ENCODE measurements at regions not wholly inside any gene's neighbourhood (a gene's known extent, or its start where the extent isn't known, plus 50 kb on each side); places are given as distances from the start of the nearest gene placed in this dataset.

DNA sequence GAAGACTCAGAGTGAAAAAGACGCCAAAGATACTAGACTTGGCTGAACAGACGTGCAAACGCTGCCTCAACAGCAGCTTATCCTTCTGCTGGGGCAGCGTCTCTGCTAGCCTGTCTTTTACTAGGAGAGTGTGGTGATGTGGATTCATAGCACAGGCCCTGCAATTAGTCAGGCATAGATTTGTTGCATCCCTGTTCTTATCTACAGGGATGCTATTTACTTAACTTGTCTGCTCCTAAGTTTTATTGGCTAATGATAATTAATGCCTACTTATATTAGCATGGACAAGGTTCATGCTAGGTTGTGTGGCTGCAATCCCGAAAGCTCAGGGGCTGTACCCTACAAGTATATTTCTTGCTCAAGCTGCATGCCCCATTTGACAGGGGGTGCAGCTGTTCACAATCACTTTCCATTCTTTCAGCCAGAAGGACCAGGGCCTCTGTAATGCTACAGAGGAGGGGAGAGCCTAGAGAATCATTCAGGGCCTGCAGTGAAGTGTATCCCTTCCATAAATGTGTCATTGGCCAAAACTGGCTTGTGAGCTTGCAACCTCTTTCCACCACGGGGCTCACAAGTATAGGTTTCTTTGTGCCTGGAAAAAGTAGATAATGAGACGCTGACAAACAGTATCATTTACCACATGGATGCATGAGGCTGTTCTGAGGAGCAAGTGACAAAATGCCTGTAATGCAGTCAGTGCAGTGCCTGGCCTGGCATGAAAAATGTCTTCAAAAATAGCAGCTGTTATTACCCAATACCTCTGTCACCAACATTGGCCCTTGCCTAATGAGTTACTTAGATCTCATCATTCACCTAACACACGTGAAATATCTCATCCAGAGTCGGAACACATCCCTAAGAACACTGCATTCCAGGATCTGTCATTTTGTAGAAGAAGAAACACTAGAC, 685.8 kb upstream of the API5 start:
- no peak for DNase-seq

DNA sequence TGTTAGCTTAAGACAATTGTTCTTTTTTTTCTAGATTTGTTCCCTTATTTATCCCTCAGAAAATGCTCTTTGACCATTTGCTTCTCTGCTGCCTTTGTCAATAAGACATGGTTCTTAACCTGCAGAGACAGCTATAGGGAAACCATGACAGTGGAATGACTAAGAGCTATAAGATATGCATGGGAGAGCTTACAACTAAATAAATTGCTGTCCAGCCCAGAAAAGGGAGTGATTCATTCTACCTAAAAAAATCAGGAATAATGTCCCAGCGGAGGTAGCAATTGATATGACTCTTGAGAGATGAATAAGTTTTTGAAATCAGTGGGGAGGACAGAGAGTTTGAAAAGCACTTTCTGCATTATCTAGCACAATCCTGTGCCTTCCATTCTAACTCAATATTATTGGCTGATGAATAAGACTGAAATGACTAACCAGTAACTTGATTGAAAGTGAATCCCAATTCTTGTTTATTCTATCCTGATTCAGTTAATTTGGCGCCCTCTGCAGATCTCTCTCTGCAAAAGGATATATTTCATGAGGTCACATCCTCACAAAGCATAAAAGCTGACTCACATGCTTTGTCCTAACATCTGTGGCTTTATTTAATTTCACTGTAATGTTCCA, 680.5 kb upstream of the API5 start:
- peak; percentile 7 for DNase-seq

DNA sequence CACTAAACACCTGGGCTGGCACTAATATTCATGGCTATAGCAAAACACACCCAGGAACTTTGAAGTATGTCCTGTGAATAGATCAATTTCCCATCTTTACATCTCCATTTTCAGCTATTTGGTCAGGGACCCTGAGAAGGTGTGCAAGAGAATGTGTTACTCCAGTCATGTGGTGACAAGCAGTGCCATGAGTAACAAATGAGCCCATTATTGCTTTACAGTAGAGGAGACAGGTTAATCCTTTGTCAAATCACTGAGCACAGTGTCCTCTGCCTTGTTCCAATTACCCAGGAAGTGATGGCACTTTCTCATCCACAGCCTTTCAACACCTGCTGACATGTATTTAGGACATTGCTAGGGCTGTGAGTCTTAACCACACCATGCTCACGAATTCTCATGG, 664.8 kb upstream of the API5 start:
- no peak for DNase-seq

DNA sequence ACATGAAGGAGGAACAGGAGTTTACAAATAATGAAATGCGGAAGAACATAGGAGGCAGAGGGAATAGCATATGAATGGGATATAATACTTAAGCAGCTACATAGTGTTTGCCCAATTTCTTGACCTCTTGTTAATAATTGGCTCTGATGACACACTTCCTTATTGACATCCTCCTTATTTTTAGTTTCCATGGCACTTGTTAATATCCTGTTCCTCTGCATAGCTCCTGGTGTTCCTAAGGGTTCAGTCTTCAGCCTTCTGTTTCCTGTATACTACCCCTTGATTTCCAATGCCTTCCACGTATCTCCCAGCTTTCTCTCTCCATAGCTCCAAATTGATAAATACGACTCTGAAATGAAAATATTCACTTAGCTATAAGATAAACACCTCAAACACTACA, 663.8 kb upstream of the API5 start:
- DNase-seq, result no peak

DNA sequence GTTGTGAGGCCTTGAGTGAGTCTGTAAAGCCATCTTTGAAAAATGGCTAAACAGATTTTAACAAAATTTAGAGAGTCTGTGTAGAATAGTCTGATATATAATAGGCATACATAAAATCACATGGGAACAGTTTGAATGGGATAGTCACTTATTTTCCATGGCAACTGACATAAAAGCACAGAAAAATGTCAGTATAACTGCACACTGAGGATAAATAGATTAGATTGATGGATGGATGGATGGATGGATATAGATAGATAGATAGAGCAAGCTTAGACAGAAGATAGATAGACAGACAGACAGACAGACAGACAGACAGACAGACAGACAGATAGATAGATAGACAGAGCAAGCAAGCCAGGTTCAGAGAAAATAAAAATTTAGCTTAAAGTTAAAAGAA, 660.2 kb upstream of the API5 start:
- no peak for DNase-seq

DNA sequence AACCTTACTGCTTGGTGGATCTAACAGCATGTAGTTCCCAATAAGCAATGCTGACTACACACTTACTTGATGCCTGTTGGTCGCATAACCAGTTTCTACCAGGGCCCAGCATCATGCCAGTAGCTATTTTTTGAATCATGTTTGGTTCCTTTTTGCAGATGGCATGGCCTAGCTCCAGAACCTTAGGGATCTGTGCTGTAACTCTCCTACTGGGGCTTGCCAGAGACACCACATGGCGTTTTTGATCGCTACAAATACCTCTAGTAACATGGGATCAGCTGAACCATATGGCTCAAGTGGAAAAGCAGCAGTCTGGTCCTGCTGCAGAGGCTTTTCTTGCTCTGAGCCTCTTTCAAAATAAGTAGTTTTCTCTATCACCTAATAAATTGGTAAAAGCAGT, 654.6 kb upstream of the API5 start:
- no peak for DNase-seq

DNA sequence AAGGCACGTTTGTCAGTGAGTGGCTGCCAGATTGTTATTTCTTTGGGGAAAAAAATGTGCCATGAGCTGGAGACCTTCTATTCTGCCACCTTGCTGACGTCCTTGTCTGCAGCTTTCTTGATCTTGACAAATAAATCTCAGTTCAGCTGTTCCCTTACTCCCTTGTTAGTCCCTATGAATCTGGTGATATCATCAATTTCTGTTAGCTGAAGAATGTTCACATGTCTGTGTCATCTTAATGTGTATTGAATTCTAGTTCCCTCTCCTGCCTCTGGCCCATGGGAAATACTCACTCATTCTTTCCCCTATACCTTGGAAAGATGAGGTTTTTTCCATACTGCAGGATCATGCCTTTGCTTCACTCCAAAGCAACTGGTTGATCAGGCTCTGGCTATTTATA, 649.9 kb upstream of the API5 start:
- DNase-seq, result no peak

DNA sequence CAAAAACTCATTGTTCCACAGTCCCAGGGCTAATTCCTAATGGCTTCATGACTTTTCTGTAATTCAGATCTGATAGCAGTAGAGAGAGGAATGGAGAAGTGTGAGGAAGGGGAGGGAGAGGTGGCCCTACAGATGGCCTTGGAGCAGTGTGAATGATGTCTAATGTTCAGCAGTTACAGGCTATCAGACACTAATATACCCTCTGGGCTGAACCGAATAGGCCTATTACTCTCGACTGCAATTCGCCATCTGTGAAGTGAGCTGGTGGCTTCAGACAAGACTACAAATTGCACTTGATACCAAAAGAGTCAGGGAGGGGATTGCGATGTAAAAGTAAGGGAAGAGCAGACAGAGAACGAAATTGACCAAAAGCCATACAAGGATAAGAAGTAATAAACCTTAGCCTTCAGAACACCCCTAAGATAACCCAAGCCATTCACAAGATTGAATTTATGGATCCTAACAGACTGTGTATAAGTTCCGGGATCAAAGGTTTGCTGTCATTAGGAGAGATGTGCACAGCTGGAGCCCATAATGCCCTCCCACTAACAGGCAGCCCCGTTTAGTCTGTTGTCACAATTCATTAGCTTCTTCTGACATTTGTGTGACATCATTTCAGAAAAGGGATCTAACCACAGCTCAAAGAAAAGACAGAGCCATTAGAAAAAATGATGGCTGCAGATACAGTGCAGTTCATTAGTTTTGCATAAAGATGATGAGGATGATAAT, 642.4 kb upstream of the API5 start:
- no peak for DNase-seq

DNA sequence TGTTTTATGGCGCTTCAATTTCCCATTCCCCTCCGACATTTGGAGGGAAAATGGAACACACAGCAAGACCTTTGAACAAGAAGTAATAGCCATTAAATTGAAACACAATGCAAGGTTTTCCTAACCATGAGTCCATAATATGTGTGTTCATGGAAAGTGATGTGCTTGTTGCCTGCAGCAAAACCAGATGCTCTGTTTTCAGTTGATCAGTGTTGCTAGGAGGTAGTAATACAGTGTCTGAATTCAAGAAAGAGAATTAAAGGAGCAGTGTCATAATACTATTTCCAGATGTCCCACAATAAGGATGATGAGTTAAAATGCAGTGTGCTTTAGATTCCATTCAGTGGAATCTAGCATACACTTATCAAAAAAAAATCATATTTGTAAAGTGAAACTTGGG, 637.4 kb upstream of the API5 start:
- DNase-seq, result no peak

DNA sequence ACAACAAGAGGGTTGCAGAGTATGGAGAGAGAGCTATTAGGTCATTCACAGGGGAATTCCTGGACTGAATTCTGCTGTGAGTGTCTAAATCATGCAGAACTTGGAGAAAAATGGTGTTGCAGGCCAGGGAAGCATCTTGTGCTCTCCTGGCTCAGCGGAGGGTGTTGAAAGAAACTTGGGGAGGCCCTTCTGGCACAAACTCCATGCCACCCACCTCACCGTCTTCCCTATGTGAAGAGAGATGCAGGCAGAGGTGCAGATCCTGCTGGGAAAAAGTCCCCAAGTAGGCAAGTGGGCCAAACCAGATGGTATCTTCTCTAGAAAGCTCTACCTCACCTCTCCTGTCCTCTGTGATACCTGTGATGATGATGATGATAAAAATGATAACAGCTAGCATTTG, 604.3 kb upstream of the API5 start:
- no peak for DNase-seq

DNA sequence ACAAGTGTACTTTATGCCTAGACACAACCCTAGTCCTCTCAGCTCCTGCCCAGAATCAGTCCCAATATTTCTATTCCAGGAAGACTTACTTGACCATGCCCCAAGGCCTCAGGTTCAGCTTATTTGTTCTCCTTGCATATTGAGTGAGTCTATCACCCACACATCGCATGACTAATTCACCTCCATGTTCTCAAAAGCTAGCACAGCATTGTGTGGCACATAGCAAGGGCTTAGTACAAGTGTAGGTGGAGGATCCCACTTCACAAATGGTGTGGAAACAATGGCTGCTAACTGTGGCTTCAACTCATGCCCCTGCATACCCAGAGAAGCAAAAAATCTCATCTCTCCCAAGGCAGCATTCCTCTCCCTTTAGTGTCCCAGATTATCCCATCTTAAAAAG, 602.6 kb upstream of the API5 start:
- no peak for DNase-seq

DNA sequence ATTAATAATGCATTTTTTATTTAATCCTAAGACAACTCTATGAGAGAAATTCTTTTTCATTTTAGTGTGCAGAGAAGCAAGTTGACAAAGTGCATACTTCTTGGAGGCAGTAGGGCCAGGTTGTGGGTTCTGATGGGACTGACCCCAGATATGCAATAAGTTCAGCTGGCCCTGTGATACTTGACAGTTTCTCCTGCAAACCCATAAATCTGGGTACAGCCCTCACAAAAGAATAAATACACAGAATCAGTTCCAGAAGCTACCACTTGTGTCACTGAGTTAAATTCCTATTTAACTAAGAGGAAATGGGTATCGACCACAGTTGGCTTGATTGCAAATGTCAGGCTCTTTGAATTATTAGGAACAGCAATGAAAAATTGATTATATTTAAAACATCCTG, 598.5 kb upstream of the API5 start:
- no peak for DNase-seq

DNA sequence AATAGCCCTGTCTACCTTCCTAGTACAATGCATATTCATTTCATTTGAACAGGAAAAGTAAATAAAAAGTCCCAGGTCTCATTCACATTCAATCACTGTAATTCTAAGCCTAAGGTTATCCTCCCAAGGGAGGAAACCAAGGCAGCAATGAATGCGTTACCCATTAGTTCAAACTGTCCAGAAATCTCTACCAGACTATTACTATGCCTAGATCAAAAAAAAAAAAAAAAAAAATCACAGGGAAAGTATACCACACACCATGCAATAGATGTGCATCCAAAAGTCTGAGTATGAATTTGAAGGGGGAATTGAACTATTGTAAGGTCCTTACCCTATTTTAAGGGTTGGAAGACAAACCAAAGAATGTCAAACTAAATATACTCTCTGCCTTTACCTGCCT, 598.0 kb upstream of the API5 start:
- DNase-seq, result no peak

DNA sequence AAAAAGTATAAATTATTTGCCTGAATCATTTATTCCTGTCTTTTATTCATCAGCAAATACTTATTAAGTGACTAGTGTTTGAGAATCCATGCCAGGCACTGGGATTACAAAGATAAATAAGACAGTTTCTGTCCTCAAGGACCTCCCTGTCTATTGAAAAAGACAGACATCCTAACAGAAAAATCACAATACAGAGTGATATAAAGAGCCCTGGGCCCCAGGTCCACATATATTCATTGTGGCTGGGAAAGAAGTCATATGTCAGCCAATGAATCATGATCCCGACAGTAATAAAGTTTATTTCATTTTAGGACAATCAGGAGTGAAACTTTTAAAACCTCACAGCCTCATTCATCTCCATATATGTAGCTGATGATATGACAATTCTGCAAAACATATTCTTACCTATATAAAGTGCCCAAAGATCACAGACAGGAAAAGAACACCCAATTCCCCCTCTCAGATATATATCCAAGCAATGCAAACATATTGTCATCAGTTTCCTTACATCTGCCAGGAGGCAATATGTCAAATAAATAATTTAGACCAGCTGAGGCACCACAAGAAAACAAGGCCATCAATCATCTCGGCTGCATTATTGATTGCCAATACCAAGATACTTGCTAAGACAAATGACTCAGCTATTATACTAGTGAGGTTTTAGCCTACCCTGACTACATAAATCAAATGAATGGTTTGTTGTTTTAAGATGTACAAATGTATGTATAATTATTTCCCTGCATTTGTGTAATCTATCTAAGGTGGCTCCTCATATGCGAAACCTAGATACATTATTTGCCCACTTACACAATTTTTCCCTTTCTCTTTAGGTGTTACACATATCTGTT, 590.9 kb upstream of the API5 start:
- DNase-seq, result no peak

DNA sequence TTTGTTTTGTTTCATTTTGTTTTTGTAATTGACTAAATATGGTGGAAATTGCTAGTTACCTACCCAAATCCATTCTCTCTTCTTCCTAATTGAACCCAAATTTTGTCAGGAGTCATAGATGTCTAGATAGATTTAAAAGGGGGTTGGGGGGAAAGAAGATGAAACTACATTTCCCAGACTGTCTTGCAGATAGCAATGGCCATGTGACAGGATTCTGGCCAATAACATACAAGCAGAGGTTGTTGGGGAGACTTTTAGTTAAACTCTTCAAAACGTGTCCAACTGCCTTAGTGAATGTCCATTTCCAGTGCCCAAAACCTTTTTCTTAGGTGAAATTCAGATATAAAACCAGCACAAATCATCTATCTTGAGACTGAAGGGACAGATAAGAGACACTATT, 583.9 kb upstream of the API5 start:
- no peak for DNase-seq

DNA sequence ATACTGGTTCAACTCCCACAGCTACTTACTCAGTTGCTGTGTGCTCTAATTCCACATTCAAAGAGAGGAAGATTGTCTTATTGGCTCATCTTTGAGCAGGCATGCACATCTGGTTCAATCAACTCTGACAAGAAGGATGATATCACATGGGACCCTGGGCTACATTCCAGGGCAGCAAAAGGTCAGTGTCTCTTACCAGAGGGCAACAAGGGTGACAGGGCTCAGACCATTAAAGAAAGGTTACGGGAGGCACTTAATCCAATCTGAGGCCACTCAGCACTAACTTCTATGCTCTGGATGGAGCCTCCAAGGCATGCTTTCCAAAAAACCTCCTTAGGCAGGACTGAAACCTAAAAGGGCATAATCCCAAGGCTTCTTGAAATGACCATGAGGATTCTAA, 549.4 kb upstream of the API5 start:
- DNase-seq, result no peak

DNA sequence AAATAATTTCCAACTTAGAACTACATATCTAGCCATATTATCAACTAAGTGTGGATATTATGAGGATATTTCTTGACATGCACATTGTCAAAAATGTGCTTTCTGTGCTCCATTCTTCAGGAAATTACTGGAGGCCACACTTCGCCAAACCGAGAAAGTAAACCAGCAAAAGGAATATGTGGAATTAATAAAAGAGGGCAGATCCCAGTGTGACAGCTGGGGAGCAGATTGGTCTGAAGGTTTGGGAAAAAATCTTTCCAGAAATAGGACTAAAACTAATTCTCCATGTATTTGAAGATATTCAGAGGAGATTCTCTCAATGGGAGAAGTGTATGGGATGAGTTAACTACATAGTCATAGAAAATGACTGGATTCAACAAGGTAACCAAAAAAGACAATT, 546.9 kb upstream of the API5 start:
- DNase-seq, result no peak

DNA sequence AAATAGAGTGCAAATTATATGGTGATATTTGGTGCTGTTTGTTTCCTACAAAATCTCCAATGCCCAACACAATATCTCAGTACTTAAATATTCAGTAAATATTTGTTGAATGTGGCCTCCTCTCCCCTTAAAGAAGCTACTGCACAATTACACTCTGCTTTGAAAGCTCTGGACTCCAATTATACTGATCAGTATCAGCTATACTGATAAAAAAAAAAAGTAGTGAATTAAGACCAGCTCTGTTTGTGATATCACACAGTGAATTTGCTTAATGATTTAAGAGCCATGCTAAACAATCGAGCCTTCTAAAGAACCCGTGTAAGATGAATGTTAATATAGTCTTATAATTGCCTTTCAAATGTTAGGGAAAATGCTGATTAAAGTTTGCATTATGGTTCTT, 543.2 kb upstream of the API5 start:
- no peak for DNase-seq

DNA sequence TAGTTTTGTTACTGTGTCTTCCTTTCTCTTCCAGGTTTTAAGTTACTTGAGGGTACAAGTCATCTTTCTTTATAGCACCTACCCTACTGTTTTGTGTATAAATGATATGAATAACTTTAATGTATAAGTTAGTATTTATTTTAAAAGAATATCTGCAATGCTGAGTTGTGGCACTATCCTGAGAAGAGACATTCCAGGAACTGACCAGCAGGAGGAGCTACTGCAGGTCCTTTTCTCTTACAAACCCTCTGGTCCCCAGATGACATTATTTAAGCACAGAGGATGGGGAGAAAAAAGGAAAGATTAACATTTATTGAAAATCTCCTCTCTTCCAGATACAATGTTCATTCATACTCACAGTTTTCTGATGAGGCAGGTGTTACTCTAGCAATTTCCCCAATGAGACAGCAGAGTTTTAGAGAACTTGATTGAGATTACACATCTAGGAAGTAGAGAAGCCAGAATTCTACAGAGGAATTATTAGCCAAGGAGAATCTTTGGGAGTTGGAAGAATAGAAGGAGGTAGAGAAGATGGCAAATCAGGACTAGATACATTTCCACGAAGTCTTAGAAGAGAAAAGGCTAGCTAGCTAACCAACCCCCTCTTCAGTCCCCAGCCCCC, 541.2 kb upstream of the API5 start:
- DNase-seq, result peak; percentile 1

DNA sequence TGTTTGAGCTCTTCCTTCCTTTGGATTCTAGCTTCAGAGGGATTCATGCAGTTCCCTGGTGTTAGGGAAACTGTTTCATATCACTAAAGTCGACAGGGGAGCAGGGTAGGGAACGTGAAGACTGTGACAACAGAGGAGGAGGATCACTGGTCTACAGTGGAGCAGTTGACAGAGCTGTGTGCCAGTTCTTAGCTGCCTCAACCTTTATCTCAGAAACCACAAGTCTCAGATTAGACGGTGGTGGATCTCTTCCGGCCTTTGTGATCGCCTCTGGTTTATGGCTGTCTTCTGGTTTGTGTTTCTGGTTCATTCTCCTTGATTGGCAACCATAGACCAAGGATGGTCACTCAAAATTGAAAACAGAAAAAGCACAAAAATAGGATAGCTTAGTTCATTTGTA, 538.9 kb upstream of the API5 start:
- DNase-seq, result no peak

DNA sequence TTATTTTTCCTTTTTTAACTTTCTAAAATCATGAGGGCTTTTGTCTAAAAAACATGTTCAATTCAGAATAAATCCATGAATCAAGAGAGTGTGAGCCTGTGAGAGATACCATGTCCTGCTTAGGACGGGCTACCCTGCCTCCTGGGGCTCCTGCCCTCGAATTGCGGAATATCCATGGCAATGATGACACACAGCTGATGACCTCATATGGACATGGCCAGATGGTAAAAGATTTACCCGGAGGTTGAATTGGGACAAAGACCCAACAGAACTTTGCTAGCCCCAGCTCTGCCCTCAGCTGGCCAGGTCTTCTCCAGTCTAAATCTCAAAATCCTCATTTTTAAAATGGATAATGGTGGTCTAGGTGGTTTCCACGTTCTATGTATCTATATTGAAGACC, 538.1 kb upstream of the API5 start:
- no peak for DNase-seq

DNA sequence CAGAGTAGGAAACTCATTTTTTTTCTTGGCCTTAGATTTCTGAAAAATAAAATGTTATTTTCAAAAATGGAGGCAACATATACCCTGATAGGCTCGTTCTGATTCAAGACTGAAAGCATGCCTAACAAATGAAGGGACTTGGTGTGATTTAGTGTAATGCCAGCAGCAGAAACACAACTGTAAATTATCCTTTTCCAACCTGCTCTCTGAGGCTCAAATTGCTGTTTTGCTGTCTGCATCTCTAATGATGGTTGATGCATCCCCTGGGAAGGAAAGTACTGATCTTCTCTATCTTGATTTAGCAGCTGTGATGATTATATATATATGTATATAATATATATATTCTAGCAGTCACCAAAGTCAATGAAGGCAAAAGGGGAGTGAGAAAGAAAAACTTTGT, 537.2 kb upstream of the API5 start:
- no peak for DNase-seq

DNA sequence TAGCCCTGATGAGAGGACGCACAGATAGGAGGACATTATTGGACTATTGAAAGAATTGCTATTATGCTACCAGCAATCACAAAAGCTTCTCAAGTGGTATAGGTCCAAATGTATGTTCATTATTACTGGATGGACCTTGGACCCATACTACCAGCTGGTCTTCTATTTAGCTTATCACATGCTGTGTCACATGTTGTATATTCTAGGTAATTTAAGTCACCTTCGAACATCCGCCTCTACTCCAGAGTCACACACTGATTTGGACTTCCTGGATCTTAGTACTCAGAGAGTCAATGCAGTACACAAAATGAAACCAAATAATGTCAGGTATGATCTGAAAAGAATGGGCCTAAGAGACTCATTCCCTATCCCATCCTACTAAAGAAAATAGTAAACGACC, 534.0 kb upstream of the API5 start:
- no peak for DNase-seq

All from MV-4-11 (cell line).